Caco-2 (cell line): ENCODE measurements at regions not wholly inside any gene's neighbourhood (a gene's known extent, or its start where the extent isn't known, plus 50 kb on each side); places are given as distances from the start of the nearest gene placed in this dataset.

ENCODE experiments used
- BruUV-seq: library from RNA; stranded (reverse); fragments of 400-500 nt; replicated peaks from 2 replicates; lab custom pipeline; 2021; lab: Mats Ljungman, UMichigan
- CTCF ChIA-PET: fragments of 300-600 bp; sonication (Branson Sonifier 250); formaldehyde crosslinking; loops from one replicate; lab custom pipeline; 2022; ENCODE audit warnings: antibody characterized with exemption; lab: Charles Lee
- POLR2A ChIA-PET: fragments of 300-600 bp; sonication (Branson Sonifier 250); formaldehyde crosslinking; loops from one replicate; lab custom pipeline; 2022; ENCODE audit warnings: antibody characterized with exemption; lab: Charles Lee
- DNase-seq, 2 experiments: peaks; one replicate each; pipeline versions ENCODE4 v3.0.0 to v3.0.0-alpha.2; 2020 to 2022
- H3K27me3 ChIP-seq: replicated peaks from 2 replicates; pipeline ENCODE4 v1.6.0; 2011; ENCODE audit warnings: low read length; ENCODE audit not compliant: control insufficient read depth, insufficient read depth
- H3K36me3 ChIP-seq: 2 replicates; pipeline ENCODE4 v1.5.1; 2011; ENCODE audit warnings: low read length; ENCODE audit not compliant: control insufficient read depth, insufficient read depth
- H3K4me1 ChIP-seq: fragments of 250-450 bp; sonication (Bioruptor Pico); 2 replicates; pipeline ENCODE4 v1.5.1; 2020; ENCODE audit warnings: mild to moderate bottlenecking
- H3K4me3 ChIP-seq: 2 replicates; pipeline ENCODE4 v1.5.1; 2011; ENCODE audit warnings: low read depth, mild to moderate bottlenecking, control low read depth, low read length
- H3K9me3 ChIP-seq: fragments of 250-450 bp; sonication (Bioruptor Pico); 2 replicates; pipeline ENCODE4 v1.5.1; 2020; ENCODE audit warnings: mild to moderate bottlenecking, moderate library complexity
- H3K27ac Mint-ChIP-seq: one replicate; pipeline ENCODE4 v1.8.0; 2022; ENCODE audit warnings: mixed read lengths; ENCODE audit not compliant: unreplicated experiment
- H3K27me3 Mint-ChIP-seq: one replicate; pipeline ENCODE4 v1.8.0; 2022; ENCODE audit warnings: mixed read lengths; ENCODE audit not compliant: insufficient read depth, unreplicated experiment
- H3K36me3 Mint-ChIP-seq: one replicate; pipeline ENCODE4 v1.8.0; 2022; ENCODE audit warnings: mild to moderate bottlenecking, mixed read lengths; ENCODE audit not compliant: insufficient read depth, unreplicated experiment
- H3K4me1 Mint-ChIP-seq: one replicate; pipeline ENCODE4 v1.8.0; 2022; ENCODE audit warnings: low read depth, mixed read lengths; ENCODE audit not compliant: unreplicated experiment
- H3K4me3 Mint-ChIP-seq: one replicate; pipeline ENCODE4 v1.8.0; 2022; ENCODE audit warnings: mild to moderate bottlenecking, moderate library complexity, mixed read lengths; ENCODE audit not compliant: unreplicated experiment
- H3K9me3 Mint-ChIP-seq: one replicate; pipeline ENCODE4 v1.8.0; 2022; ENCODE audit warnings: mixed read lengths; ENCODE audit not compliant: unreplicated experiment
- intact Hi-C: fragments of 100-400 bp; cut with micrococcal nuclease; formaldehyde crosslinking; loops from one replicate; pipeline ENCODE4 v1.10.0; 2022; ENCODE audit not compliant: unreplicated experiment
- TF ChIP-seq, protein P1 (sequence below), 2 experiments: fragments of 200-600 bp in 1 of 2; IDR thresholded peaks; 1 replicate in 1 of 2; 2 replicates in 1 of 2; pipeline versions ENCODE4 v1.5.1 to v1.8.0; 2011 to 2022; ENCODE audit warnings: antibody characterized with exemption in 1 of 2, control low read depth in 1 of 2, inconsistent platforms in 1 of 2, low read depth in 1 of 2, low read length in 1 of 2, mild to moderate bottlenecking in 1 of 2, moderate library complexity in 1 of 2; ENCODE audit not compliant: insufficient read depth in 1 of 2, severe bottlenecking in 1 of 2, unreplicated experiment in 1 of 2

GRCh38 chr12:107512391-107512790, 173.2 kb upstream of the PWP1 start:
- Mint-ChIP-seq H3K4me3 (no peak overlapping the region), H3K27me3 (peaks cover 20% of the 10 kb centered on the region), H3K36me3 (no peaks in the 10 kb centered on the region), H3K9me3 (no peaks in the 10 kb centered on the region), H3K4me1 (no peaks in the 10 kb centered on the region), H3K27ac (no peak overlapping the region)
- TF ChIP-seq, protein P1, sequence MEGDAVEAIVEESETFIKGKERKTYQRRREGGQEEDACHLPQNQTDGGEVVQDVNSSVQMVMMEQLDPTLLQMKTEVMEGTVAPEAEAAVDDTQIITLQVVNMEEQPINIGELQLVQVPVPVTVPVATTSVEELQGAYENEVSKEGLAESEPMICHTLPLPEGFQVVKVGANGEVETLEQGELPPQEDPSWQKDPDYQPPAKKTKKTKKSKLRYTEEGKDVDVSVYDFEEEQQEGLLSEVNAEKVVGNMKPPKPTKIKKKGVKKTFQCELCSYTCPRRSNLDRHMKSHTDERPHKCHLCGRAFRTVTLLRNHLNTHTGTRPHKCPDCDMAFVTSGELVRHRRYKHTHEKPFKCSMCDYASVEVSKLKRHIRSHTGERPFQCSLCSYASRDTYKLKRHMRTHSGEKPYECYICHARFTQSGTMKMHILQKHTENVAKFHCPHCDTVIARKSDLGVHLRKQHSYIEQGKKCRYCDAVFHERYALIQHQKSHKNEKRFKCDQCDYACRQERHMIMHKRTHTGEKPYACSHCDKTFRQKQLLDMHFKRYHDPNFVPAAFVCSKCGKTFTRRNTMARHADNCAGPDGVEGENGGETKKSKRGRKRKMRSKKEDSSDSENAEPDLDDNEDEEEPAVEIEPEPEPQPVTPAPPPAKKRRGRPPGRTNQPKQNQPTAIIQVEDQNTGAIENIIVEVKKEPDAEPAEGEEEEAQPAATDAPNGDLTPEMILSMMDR (IDR thresholded peaks at IDR 0.05; ENCODE audit: insufficient read depth in 1 of 2, low read depth in 1 of 2, low read length in 1 of 2, severe bottlenecking in 1 of 2, unreplicated experiment in 1 of 2), result no peak
- CTCF ChIA-PET, result no interaction called here
- H3K27me3 ChIP-seq, result no peaks in the 10 kb centered on the region; the same call in 1 of the 2 replicates
- H3K4me1 ChIP-seq, result no peaks in the 10 kb centered on the region
- DNase-seq, result no peak
- POLR2A ChIA-PET, result no interaction called here
- BruUV-seq, result no TSS peak
- no peaks in the 10 kb centered on the region for H3K36me3 ChIP-seq
- intact Hi-C loops, result no loop called here
- H3K4me3 ChIP-seq, result no peak overlapping the region
- no peaks in the 10 kb centered on the region for H3K9me3 ChIP-seq

DNA sequence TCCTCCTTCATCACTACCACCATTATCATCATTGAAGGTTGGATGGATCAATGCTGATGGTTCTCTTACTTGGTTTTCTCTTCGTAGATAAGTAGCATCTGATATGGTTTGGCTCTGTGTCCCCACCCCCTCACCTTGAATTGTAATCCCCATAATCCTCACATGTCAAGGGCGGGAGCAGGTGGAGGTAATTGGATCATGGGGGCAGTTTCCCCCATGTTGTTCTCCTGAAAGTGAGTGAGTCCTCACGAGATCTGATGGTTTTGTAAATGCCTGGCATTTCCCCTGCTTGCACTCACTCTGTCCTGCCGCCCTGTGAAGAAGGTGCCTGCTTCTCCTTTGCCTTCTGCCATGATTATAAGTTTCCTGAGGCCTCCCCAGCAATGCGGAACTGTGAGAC, 172.4 kb upstream of the PWP1 start:
- Mint-ChIP-seq H3K27ac (no peak overlapping the region), H3K4me1 (no peaks in the 10 kb centered on the region), H3K27me3 (peaks cover 16% of the 10 kb centered on the region), H3K9me3 (no peaks in the 10 kb centered on the region), H3K4me3 (no peak overlapping the region), H3K36me3 (no peaks in the 10 kb centered on the region)
- BruUV-seq, result no TSS peak
- Histone ChIP-seq H3K36me3 (no peaks in the 10 kb centered on the region), H3K4me1 (no peaks in the 10 kb centered on the region), H3K27me3 (no peaks in the 10 kb centered on the region; the same call in 1 of the 2 replicates), H3K4me3 (no peak overlapping the region), H3K9me3 (no peaks in the 10 kb centered on the region)
- ChIA-PET CTCF (no interaction called here), POLR2A (no interaction called here)
- intact Hi-C loops, result no loop called here
- TF ChIP-seq, protein P1 (IDR thresholded peaks at IDR 0.05; ENCODE audit: insufficient read depth in 1 of 2, low read depth in 1 of 2, low read length in 1 of 2, severe bottlenecking in 1 of 2, unreplicated experiment in 1 of 2), result no peak
- no peak for DNase-seq

DNA sequence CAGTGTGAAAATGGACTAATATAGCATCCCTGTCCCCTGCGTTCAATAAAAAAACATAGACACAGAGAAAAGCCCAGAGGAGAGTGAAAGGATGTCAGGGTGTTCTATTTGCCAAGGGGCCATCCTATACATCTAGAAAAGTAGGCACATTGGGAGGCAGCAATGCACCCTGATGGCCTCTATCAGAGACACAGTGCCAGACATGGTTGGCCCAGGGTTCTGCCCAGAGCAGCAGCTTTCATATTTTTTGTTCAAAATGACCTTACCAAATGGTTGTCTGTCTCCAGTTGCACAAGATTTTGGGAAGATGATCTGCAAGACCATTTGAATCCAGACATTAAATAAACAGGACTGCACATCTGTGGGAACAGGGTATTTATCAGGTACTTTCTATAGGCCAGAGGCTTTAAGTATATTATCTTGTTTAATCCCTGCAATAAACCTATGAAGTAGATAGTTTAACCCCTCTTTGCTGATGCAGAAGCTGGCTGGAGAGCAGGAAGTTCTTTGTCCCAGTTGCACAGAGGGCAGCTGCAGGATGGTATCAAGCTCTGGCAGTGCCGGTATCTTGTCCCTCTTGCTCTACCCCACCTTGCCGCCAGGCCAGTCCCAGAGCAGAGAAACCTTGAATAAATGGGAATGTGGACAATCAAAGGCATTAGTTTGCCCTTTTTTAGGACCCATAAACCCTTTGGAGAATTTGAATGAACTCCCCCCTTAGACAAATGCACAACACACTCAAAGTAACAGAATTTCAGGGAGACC, 171.8 kb upstream of the PWP1 start:
- no TSS peak for BruUV-seq
- no peaks in the 10 kb centered on the region for H3K36me3 ChIP-seq
- H3K9me3 Mint-ChIP-seq, result no peaks in the 10 kb centered on the region
- TF ChIP-seq, protein P1 (IDR thresholded peaks at IDR 0.05; ENCODE audit: insufficient read depth in 1 of 2, low read depth in 1 of 2, low read length in 1 of 2, severe bottlenecking in 1 of 2, unreplicated experiment in 1 of 2), result no peak
- H3K4me1 Mint-ChIP-seq, result no peaks in the 10 kb centered on the region
- no peak overlapping the region for H3K4me3 Mint-ChIP-seq
- no peak for DNase-seq
- no peaks in the 10 kb centered on the region; the same call in 1 of the 2 replicates for H3K27me3 ChIP-seq
- no peaks in the 10 kb centered on the region for H3K4me1 ChIP-seq
- POLR2A ChIA-PET, result no interaction called here
- H3K27ac Mint-ChIP-seq, result no peak overlapping the region
- CTCF ChIA-PET, result no interaction called here
- H3K27me3 Mint-ChIP-seq, result peaks cover 15% of the 10 kb centered on the region
- intact Hi-C loops, result no loop called here
- no peaks in the 10 kb centered on the region for H3K9me3 ChIP-seq
- no peak overlapping the region for H3K4me3 ChIP-seq
- H3K36me3 Mint-ChIP-seq, result no peaks in the 10 kb centered on the region
